Suprapubic skin (tissue), 2 donors: ENCODE measurements at regions not wholly inside any gene's neighbourhood (a gene's known extent, or its start where the extent isn't known, plus 50 kb on each side); places are given as distances from the start of the nearest gene placed in this dataset.

ENCODE experiments used
- EP300 ChIP-seq: sonication (generic); formaldehyde crosslinking; IDR thresholded peaks from one replicate; pipeline ENCODE4 v1.6.1; 2017; ENCODE audit warnings: antibody characterized with exemption
- POLR2A ChIP-seq, 2 donors: fragments of 450-650 bp; IDR thresholded peaks; one replicate each; pipeline ENCODE4 v1.6.1; 2017; ENCODE audit warnings: antibody characterized with exemption in 2 of 2, mild to moderate bottlenecking in 2 of 2, moderate library complexity in 2 of 2

DNA sequence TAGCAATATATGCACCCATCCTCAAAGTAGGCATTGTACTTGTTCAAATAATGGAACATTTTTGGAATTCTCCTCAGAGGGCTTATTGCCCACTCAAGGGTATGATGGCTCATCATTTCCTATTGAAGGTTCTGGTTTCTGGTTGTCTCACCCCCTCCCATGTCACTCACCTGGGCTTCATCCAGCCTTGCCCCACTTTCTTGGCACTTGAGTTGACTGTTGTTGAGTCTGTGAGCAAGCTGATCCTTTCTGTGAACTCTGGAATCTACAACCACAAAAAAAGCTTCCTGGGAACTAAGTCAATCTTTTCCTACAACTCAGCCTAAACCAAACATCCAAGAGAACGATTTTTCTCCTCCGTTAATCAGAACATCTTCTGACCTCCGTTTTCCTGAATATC lies 73.9 kb upstream of the ANKH start:
- no peak for TF ChIP-seq EP300
- no peak for TF ChIP-seq POLR2A (IDR thresholded peaks at IDR 0.05)
